ENCODE measurements at regions not wholly inside any gene's neighbourhood (a gene's known extent, or its start where the extent isn't known, plus 50 kb on each side); places are given as distances from the start of the nearest gene placed in this dataset.

DNA sequence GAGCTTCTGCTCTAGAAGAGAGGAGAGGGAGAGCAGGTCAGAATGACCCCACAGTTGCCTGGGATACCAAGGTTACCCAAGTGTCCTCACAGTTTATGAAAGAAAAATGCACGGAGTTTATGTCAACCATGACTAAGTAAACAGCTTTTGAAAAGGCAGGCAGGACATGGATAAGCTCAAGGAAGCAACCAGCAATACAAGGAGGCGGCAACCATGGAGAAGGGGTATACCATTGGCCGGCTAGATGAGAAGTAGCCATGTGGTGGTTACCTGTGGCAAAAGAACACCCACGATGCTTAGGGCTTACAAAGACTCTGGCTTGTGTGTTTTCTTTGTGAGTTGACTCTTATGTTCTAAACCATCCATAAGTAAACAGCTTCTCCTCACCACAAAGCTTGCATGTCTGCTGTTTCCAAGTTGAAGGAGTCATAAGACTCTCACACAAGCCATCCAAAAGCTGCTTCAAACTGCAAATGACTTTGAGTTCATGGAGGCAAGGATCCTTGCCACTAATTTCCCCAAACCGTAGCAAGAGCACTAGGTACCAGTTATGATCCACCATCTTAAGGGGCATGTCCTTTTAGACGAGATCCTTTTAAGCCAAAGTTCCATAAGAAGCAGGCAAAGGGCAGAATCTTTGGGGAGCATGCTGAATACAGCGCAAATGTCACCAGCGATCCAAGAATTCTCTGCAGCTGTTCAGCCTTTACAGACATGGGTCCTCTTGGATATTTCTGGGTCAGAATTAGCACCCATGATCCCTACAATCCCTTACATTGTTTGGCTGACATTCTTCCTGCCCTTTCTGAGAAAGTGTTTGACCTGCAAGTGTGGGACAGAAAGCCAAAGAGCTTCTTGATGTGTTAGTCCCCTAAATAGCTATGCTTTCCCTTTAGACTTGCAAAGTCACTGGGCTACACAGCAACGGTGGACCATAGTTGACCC is 74.8 kb upstream of the IPO5 start:
- DNase-seq (ENCODE audit: low read depth), result no peak
- H3K4me3 ChIP-seq (ENCODE audit: low read depth, low read length), result no peak overlapping the region
- TF ChIP-seq, protein P1, sequence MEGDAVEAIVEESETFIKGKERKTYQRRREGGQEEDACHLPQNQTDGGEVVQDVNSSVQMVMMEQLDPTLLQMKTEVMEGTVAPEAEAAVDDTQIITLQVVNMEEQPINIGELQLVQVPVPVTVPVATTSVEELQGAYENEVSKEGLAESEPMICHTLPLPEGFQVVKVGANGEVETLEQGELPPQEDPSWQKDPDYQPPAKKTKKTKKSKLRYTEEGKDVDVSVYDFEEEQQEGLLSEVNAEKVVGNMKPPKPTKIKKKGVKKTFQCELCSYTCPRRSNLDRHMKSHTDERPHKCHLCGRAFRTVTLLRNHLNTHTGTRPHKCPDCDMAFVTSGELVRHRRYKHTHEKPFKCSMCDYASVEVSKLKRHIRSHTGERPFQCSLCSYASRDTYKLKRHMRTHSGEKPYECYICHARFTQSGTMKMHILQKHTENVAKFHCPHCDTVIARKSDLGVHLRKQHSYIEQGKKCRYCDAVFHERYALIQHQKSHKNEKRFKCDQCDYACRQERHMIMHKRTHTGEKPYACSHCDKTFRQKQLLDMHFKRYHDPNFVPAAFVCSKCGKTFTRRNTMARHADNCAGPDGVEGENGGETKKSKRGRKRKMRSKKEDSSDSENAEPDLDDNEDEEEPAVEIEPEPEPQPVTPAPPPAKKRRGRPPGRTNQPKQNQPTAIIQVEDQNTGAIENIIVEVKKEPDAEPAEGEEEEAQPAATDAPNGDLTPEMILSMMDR (IDR thresholded peaks at IDR 0.05; ENCODE audit: insufficient read depth, low read depth, low read length, missing control alignments), result no peak

DNA sequence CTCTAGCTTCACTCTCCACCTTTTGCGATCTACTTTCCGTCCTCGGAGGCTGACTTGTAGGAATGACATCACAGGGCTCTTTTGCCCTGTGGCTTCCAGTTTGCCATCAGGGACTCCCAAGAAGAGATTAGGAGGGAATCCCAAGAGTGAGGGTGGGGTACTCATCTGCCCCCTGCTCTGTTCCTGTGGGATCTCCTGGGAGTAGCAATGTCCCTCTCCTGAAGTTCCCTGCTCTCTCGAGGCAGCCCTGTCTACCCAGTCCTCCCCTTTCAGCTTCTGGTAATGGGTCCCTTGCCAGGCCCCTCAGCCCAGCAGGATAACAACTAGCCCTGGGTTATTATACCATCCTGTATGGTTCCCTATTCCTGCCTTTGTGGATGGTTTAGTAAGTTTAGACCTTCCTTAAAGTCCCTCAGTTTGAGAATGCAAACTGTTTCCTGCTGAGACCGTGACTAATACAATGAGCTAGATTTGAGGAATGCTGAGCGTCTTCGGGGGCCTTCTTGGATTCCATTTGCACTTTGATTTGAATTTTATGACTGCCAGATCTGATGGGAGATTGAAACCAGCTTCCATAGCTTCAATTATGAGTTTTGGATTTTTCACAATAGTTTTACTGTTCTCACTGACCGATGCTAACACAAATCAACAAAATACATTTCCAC is 73.7 kb upstream of the IPO5 start:
- TF ChIP-seq, protein P1 (IDR thresholded peaks at IDR 0.05; ENCODE audit: insufficient read depth, low read depth, low read length, missing control alignments), result no peak
- H3K4me3 ChIP-seq (ENCODE audit: low read depth, low read length), result no peak overlapping the region
- DNase-seq (ENCODE audit: low read depth), result no peak

- TF ChIP-seq, protein P1 (IDR thresholded peaks at IDR 0.05; ENCODE audit: insufficient read depth, low read depth, low read length, missing control alignments), result no peak
These were observed 73.2 kb upstream of the IPO5 start for GRCh38 chr13:97880311-97880675.

DNA sequence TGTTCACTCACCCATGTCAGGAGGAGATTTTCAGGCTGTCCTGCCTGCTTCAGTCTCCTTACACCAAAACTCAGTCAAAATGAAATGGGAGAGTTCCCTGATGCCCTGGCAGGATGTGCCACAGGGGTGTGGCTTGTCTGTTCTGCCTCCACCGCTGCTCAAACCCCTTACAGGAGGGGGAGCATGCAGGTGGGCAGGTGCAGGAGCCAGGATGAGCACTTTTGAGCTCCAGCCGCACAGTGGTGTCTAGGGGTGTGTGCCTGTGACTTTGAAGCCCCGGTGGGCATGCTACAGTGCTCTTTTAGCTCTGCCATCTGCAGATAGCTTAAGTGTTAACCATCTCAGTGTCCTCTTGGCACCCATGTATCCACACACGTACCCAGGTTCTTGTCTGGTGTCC is 71.9 kb upstream of the IPO5 start:
- H3K4me3 ChIP-seq (ENCODE audit: low read depth, low read length), result no peak overlapping the region
- no peak for DNase-seq (ENCODE audit: low read depth)
- TF ChIP-seq, protein P1 (IDR thresholded peaks at IDR 0.05; ENCODE audit: insufficient read depth, low read depth, low read length, missing control alignments), result no peak

More at GRCh38 chr13:97880311-97880675, 73.2 kb upstream of the IPO5 start:
- DNase-seq (ENCODE audit: low read depth), result no peak
- H3K4me3 ChIP-seq (ENCODE audit: low read depth, low read length), result no peak overlapping the region

DNA sequence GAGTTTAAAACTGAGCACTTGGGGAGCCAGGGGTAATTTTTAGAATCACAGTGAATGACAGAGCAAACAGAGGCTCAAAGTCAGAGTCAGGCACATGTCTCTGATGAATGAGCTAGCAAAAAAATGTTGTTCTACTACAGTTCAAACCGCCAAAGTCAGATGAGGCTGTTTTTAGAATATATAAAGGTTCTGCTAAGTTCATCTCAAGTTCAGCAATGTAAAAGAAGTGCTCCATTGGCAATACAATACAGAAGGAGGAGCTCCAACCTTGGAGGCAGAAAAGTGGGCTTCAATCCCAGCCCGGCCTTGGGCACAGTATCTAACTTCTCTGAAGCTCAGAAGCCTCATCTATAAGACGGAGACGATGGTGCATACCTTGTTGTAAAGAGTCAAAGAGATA is 70.1 kb upstream of the IPO5 start:
- H3K4me3 ChIP-seq (ENCODE audit: low read depth, low read length), result no peak overlapping the region
- TF ChIP-seq, protein P1 (IDR thresholded peaks at IDR 0.05; ENCODE audit: insufficient read depth, low read depth, low read length, missing control alignments), result no peak
- no peak for DNase-seq (ENCODE audit: low read depth)

GRCh38 chr13:97884707-97885468 is 68.6 kb upstream of the IPO5 start:
- no peak for DNase-seq (ENCODE audit: low read depth)
- no peak overlapping the region for H3K4me3 ChIP-seq (ENCODE audit: low read depth, low read length)
- TF ChIP-seq, protein P1 (IDR thresholded peaks at IDR 0.05; ENCODE audit: insufficient read depth, low read depth, low read length, missing control alignments), result no peak
